Ishikawa (cell line): ENCODE measurements at regions not wholly inside any gene's neighbourhood (a gene's known extent, or its start where the extent isn't known, plus 50 kb on each side); places are given as distances from the start of the nearest gene placed in this dataset.

Source experiments
- CEBPB ChIP-seq: IDR thresholded peaks from 2 replicates; pipeline ENCODE4 v1.6.1; 2012
- CREB1 ChIP-seq: IDR thresholded peaks from 2 replicates; pipeline ENCODE4 v1.6.1; 2012; ENCODE audit warnings: low read depth
- EGR1 ChIP-seq: IDR thresholded peaks from 2 replicates; pipeline ENCODE4 v1.6.1; 2012
- EP300 ChIP-seq: IDR thresholded peaks from 2 replicates; pipeline ENCODE4 v1.6.1; 2012; ENCODE audit warnings: borderline replicate concordance
- FOXM1 ChIP-seq: IDR thresholded peaks from 2 replicates; pipeline ENCODE4 v1.6.1; 2012; ENCODE audit warnings: low read depth, borderline replicate concordance
- NFIC ChIP-seq: IDR thresholded peaks from 2 replicates; pipeline ENCODE4 v1.6.1; 2012
- RAD21 ChIP-seq: IDR thresholded peaks from 2 replicates; pipeline ENCODE4 v1.6.1; 2012; ENCODE audit warnings: low read depth
- REST ChIP-seq: IDR thresholded peaks from 2 replicates; pipeline ENCODE4 v1.6.1; 2012; ENCODE audit warnings: low read depth, mild to moderate bottlenecking
- TAF1 ChIP-seq: IDR thresholded peaks from 2 replicates; pipeline ENCODE4 v1.6.1; 2012; ENCODE audit warnings: low read depth, mild to moderate bottlenecking
- TCF12 ChIP-seq: IDR thresholded peaks from 2 replicates; pipeline ENCODE4 v1.6.1; 2012; ENCODE audit warnings: low read depth
- TEAD4 ChIP-seq: IDR thresholded peaks from 2 replicates; pipeline ENCODE4 v1.6.1; 2012
- USF1 ChIP-seq: IDR thresholded peaks from 2 replicates; pipeline ENCODE4 v1.6.1; 2012
- YY1 ChIP-seq: IDR thresholded peaks from 2 replicates; pipeline ENCODE4 v1.6.1; 2012; ENCODE audit warnings: low read depth
- ZBTB7A ChIP-seq: IDR thresholded peaks from 2 replicates; pipeline ENCODE4 v1.6.1; 2012; ENCODE audit warnings: low read depth
- TF ChIP-seq, protein P1 (sequence below): IDR thresholded peaks from 2 replicates; pipeline ENCODE4 v1.6.1; 2012

- no peak for TF ChIP-seq ZBTB7A
- no peak for TF ChIP-seq CEBPB
- TF ChIP-seq USF1 = no peak
- no peak for TF ChIP-seq CREB1
- no peak for TF ChIP-seq YY1
- no peak for TF ChIP-seq TCF12
- TF ChIP-seq TAF1 = no peak
- TF ChIP-seq TEAD4 = no peak
- TF ChIP-seq REST = no peak
- no peak for TF ChIP-seq EP300
- TF ChIP-seq, protein P1, sequence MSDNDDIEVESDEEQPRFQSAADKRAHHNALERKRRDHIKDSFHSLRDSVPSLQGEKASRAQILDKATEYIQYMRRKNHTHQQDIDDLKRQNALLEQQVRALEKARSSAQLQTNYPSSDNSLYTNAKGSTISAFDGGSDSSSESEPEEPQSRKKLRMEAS = no peak
- no peak for TF ChIP-seq EGR1
- no peak for TF ChIP-seq NFIC
- TF ChIP-seq FOXM1 = no peak
- no peak for TF ChIP-seq RAD21
Measured at GRCh38 chr7:131967216-131967730, 410.8 kb upstream of the PODXL start.

DNA sequence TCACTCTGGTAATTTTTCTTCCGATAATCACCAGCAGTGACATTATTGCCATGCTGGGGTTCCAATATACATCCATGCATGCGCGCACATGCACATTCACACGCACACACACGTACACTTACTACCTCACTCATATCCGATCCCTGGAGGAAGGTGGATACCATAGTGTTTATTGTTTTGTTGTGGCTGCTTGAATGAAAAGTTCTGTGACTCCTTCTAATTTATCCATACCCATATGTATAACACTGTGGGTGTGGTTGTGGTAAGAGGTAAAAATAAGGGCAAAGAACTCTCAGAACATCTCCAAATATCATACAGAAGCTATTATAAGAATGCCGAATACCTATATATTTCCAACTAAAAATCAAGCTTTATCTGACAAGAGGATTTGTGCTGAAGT lies 407.8 kb upstream of the PODXL start:
- no peak for TF ChIP-seq CREB1

DNA sequence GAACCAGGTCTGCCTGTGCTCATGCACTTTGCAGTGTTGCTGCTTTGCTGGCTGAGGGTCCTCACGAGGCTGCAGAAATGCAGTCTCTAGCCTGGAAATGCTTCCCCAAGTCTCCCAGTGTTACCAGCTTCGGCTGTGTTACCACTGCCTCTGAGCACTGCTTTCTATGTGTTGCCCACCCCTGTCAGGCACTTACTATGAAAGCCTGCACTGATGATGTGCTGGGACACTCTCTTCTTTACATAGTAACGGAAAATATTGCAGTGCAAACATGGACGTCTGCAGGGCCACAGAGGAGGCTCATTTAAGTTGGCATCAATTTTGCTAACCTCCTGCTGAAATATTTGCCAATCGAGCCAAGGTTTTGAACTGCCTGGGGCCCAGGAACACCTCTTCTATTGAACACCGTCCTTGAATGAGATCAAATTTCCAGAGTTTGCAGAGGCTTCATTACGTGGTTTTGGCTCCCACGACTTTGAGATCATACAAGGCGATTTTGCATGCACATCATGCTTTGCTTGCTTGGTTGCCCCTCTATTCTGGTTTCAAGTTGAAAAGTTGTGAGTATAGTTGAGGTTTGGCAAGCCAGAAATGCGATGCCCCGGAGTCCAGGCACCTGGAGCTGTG lies 404.7 kb upstream of the PODXL start:
- TF ChIP-seq EGR1 (no peak), NFIC (no peak), CREB1 (no peak), ZBTB7A (no peak), EP300 (no peak), TCF12 (no peak)

GRCh38 chr7:131959106-131959812 lies 402.8 kb upstream of the PODXL start:
- TF ChIP-seq EGR1 (no peak), CREB1 (no peak), RAD21 (no peak), ZBTB7A (no peak), USF1 (no peak), EP300 (no peak), YY1 (no peak), CEBPB (no peak), TAF1 (no peak), TCF12 (no peak)
- TF ChIP-seq, protein P1 = no peak

GRCh38 chr7:131957338-131958020 lies 401.1 kb upstream of the PODXL start:
- TF ChIP-seq TAF1 (no peak), FOXM1 (no peak), CREB1 (no peak), RAD21 (no peak), ZBTB7A (no peak), REST (no peak), TEAD4 (no peak), USF1 (no peak), EGR1 (no peak), NFIC (no peak), YY1 (no peak), TCF12 (no peak), CEBPB (no peak), EP300 (no peak)
- TF ChIP-seq, protein P1 = no peak
